HK-2 (cell line): ENCODE measurements at regions not wholly inside any gene's neighbourhood (a gene's known extent, or its start where the extent isn't known, plus 50 kb on each side); places are given as distances from the start of the nearest gene placed in this dataset.

Source experiments
- DNase-seq: peaks from one replicate; pipeline ENCODE4 v3.0.0-alpha.2; 2018; ENCODE audit not compliant: unreplicated experiment

DNA sequence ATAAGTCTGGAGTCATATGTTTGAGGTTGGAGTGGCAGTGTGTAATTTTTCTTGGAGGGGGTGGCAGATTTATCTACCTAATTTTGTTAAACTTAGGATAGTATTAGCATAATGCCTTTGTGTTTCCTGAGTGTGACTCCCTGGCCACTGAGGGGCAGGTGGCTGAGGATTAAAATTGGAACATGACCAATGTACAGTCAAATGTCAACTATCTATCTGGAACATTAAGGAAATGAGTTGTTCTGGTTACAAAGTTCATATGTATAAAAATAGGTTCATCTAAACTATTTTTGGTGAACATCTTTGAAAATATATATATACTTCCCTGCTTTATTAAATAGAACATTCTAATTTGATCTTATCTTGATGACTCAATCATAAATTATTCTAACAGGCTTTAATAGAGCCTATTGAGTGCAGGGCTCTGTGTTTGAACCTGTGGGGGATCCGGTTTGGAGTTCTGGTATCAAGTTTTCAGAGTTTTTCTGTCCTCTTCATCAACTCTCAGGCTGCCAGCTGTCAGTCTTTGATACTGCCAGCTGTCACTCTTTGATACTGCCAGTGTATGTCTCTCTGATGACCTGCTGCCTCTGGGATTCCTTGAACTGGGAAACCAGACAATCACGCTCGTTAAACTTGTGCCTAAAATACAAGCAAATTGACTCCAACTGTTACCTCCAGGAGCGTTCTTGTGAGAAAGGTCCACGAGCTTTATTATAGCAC, 309.6 kb downstream of the METTL15 start:
- no peak for DNase-seq

DNA sequence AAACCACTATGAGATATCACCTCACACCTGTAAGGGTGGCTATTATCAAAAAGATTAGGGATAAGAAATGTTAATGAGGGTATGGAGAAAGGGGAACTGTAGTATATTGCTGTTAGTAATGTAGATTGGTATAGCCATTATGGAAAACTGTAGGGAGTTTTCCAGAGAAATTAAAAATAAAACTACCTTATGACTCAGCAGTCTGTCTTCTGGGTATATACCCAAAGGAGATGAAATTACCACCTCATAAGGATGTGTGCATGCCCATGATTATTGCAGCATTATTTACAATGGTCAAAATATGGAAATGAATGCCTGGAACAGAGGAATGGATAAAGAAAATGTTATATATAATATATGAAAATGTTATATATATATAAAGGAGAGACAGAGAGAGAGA, 303.8 kb downstream of the METTL15 start:
- DNase-seq, result no peak

DNA sequence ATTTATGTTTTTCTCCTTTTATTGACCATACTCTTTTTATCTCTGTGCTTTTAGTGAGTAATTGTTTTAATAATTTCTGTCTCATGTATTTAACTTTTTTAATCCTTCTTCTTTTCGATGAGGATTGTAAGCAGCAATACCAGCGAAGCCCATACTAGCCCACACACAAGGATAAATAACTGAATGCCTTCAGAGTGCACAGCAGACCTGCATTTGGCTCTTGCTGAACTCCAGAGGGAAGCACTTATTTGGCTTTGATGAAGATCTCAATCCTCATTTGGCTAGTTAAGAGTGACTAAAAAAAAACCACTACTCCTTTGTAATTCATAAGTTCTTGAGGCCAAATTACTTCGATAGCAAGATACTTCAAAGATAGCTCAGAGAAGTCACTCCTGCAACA, 293.3 kb downstream of the METTL15 start:
- no peak for DNase-seq

DNA sequence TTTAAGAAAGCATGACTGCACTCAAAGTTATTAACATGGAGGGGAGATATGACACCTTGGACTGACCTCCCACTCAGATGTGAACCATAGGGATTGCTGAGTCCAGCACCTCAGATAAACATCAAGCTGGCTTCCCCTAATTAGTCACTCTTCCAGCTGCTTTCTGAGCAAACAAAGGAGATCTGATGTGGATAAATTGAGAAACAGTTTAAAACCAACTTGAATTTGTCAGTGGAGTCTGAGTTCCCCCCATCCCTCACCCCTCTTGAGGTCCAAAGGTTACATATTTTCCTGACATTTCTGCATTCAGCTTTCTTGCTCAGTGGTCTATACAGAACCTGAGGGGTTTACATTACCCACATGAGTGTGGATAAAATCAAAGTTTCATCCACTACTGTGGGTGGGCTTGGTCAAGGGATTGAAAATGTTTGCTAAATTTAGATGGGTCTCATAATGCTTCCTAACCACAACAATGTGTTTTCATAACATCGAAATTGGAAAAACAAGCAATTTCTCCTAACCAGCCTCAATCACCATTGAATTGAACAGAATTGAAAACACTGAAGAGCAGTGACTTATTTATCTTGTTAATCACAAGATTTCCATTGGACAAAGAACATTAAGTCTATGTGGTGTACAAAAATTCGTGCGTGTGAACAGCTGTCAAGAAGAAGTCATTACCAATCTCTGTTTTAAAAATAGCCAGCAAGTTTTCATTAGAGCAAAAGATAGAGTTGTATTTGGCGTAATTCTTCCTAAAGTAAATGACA, 292.3 kb downstream of the METTL15 start:
- no peak for DNase-seq

DNA sequence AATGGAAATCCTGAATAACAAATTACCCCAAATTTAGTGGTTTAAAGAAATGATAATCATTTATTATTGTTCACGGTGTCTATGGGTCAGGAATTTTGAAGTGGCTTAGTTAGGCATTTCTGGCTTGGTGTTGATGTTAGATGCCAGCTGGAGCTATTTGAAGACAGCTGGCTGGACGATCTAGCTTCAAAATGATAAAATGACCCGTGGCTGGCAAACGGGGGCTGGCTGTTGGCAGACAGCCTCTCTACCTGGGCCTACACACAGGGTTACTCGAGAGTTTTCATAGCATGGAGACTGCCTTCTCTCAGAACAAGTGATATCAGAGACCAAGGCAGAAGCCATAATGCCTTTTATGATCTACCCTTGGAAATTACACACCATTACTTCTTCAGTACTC, 285.2 kb downstream of the METTL15 start:
- DNase-seq, result no peak

DNA sequence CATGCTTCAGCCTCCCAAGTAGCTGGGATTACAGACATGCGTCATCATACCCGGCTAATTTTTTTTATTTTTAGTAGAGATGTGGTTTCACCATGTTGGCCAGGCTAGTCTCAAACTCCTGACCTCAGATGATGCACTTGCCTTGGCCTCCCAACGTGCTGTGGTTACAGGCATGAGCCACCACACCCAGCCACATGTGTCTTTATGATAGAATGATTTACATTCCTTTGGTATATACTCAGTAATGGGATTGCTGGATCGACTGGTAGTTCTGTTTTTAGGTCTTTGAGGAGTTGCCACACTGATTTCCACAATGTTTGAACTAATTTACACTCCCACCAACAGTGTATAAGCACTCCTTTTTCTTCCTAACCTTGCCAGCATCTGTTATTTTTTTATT, 276.2 kb downstream of the METTL15 start:
- peak; percentile 1 for DNase-seq

DNA sequence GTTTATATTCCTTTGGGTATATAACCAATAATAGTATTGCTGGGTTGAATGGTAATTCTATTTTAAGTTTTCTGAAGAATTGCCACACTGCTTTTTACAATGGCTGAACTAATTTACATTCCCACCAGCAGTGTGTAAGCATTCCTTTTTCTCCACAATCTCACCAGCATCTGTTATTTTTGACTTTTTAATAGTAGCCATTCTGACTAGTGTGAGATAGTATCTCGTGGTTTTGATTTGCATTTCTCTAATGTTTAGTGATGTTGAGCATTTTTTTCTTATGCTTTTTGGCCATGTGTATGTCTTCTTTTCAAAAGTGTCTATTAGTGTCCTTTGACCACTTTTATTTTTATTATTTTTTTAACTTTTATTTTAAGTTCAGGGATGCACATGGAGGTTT, 275.3 kb downstream of the METTL15 start:
- DNase-seq, result no peak
